ENCODE measurements at regions not wholly inside any gene's neighbourhood (a gene's known extent, or its start where the extent isn't known, plus 50 kb on each side); places are given as distances from the start of the nearest gene placed in this dataset.
"Not testable (repeated sequence)": the region's sequence is repeated elsewhere in the genome, so short reads cannot be mapped to it uniquely, and the experiment has no call there.

DNA sequence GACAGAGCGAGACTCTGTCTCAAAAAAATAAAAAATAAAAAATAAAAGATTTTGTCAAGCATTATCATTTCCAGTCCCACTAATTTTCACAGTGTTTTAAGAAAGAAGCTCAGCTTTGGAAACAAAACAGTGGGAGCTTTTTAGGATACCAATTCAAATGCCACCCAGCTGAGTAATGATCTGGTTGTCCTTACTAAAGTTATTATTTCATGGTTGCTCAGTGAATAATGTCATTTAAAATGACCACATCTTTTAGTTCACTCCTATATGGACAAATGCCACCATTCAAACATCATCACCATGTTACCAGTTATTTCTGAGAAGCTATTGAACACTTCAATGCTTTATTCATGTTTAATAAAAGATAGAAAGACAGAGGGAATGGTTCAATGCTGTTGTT is 365.0 kb downstream of the CCER1 start:
- no peak for ATAC-seq

DNA sequence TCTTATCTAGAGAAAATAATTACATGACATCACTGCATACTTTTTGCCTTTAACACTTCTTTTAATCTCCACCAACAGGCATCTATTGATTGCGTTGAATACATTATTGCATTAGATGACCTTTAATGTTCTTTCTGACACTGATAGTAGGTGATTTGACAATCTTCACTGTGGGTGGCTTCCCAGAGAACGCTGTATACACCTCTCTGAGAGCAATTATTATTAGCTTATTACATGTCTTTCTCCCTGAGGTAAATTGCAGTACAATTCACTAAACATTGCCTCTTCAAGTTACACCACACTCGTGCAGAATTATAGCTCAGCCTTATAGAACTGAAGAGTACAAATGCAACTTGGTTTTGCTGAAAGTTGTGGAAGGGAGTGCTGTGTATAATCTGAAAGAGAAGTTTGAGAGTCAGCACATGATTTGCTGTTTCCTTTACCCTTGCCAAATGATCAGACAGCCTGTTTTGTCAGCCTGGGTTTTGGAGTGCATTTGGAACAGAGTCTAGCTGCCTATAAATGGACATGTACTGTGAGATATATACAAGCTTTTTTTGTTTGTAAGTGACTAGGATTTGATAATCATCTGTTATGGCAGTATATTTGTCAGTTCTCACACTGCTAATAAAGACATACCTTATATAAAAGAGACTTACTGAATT is 369.2 kb downstream of the CCER1 start:
- ATAC-seq: no peak

DNA sequence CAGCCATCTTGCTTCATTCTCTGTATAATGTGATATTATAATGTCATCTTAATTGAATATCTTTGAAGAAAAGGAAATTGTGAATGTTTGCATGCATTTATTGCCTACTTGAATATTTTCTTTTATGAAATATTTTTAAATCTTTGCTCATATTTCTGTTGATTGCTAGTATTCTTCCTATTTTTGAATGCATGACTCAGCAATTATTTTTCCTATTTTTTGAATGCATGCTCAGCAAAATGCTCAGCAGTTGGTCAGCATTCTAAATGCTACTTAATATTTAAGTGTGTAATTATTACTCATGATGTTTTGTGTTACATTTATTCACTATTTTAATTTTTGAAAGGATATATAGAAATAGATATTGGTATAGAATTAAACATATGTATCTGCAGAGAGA is 378.3 kb downstream of the CCER1 start:
- ATAC-seq: no peak

DNA sequence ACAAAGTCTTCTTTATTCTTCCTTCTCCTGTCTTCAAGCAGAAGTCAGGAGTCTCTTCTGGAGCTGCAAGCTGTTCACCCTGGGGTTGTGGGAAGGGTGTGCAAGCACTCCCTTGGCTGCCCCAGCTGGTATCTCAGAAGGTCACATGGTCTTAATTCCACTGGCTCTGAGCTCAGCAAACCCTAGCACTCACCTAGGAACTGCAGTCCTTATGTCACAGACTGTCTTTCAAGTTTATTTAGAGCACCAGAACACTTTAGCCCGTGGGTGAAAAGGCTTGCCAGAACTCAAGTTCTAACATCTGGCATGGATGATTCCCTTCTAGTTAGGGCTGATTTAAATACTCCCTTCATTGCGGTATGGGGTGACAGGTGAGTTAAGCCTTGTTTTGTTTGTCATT is 379.0 kb downstream of the CCER1 start:
- peak; percentile 89 for ATAC-seq

DNA sequence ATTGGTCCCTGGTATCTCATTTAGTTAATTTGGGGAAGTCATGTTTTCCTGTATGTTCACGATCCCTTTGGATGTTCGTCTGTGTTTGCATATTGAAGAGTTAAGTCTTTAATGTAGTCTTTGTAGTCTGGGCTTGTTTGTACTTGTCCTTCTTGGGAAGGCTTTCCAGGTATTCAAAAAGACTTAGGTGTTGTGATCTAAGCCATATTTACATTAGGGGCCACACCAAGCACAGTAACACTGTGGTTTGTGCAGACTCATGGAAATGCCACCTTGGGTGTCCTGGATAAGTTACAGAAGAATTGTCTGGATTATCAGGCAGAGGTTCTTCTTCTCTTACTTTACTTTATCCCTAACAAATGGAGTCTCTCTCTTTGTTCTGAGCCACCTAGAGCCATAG is 380.3 kb downstream of the CCER1 start:
- peak; percentile 33 for ATAC-seq

DNA sequence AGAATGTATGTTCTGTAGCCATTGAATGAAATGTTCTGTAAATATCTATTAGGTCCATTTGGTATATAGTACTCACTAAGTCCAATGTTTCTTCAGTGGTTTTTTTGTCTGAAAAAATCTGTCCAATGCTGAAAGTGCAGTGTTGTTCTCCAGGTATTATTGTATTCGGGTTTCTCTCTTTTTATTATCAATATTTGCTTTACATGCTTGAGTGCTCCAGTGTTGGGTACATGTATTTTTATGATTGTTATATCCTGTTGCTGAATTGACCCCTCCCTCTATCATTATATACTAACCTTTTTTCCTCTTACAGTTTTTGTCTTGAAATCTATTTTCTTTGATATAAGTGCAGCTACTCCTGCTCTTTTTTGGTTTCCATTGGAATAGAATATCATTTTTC is 382.2 kb downstream of the CCER1 start:
- no peak for ATAC-seq

DNA sequence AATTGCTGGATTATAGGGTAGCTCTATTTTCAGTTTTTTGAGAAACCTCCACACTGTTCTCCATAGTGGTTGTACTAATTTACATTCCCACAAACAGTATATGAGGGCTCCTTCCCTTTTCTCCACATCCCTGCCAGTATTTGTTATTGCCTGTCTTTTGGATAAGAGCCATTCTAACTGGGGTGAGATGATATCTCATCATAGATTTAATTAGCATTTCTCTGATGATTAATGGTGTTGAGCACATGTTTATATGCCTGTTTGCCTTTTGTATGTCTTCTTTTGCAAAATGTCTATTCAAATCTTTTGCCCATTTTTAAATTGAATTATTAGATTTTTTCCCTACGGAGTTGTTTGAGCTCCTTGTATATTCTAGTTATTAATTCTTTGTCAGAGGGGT is 385.3 kb downstream of the CCER1 start:
- no peak for ATAC-seq

DNA sequence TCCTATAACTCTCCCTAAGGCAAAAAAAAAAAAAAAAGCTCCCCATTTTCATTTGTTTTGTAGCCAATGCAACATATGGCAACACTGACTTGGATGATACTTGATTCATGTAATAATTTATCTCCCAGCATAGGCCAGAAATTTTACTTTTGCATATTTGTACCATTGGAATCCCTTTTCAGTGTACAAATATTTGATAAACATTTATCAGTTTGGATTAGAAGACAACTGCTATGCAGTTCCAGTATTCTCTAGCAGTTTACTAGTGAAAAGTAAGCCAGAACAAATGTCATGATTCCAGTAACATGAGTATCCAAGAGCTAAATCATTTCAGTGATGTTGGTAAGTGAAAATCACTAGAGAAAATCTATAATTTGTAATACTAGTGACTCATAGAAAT is 392.3 kb downstream of the CCER1 start:
- ATAC-seq: no peak

DNA sequence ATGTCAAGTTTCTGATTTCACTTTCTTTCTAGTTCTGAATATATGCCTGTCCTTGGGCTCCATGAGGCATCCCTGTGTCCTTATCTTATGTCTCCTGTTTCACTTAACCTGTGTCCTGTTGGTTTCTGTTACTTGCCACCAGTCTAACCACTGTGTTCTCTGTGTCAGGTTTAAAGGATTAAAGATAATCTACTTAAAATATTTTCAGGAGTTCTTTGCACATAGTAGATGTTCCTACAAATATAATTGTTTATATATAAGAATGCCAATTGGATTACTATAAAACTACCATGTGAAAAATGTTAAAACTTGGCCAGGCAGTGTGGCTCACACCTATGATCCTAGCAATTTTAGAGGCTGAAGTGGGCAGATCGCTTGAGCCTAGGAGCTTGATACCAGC is 406.4 kb downstream of the CCER1 start:
- no peak for ATAC-seq

DNA sequence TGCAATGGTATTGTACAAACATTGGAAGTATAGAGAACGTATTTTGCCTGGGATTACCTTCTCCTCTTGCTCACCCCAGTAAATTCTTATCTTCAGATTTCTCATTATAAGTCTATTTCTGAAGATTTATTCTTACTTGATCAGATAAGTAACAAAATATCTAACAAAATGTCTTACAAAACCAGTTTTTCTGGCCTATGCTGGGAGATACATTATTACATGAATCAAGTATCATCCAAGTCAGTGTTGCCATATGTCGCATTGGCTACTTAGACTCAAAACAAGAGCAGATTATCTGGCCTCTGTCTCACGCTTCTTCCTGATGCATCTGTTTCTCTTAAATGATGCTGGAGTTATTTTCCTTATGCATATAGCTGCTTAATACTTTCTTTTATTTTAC is 408.5 kb downstream of the CCER1 start:
- no peak for ATAC-seq

DNA sequence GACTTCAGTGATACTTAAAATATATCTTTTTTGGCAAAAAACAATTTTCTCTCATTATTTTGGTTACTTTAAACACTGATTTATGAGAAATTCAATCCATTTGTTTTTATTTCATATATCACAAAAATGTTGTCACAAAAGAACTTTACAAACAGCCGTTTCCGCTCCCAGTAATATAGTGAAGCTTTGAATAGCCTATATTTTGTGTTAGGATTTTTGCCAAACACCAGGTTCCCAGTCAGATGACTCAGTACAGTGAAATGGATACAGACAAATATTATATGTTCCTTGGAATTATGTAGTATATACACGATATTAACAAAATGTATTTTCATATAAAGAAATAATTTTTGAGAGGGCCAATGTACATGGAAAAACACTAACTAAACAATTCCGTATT is 411.1 kb downstream of the CCER1 start:
- no peak for ATAC-seq

DNA sequence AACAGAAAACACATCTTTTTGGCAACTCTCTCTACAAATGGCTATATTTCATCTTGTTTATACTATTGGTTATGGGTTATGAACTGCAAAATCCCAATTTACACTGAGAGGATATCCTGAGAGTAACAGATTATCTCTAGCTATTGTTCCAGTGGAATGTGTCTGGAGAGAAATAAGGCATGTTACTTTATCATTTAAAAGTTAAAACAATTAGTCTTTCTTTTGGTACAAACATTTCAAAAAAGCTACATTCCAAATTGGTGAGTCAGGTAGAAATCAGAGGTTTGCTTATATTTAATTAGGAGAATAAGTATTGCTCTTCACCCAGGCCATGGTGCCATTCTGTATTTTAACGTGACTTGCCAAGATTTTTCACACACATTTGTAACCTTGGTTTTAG is 411.6 kb downstream of the CCER1 start:
- no peak for ATAC-seq

DNA sequence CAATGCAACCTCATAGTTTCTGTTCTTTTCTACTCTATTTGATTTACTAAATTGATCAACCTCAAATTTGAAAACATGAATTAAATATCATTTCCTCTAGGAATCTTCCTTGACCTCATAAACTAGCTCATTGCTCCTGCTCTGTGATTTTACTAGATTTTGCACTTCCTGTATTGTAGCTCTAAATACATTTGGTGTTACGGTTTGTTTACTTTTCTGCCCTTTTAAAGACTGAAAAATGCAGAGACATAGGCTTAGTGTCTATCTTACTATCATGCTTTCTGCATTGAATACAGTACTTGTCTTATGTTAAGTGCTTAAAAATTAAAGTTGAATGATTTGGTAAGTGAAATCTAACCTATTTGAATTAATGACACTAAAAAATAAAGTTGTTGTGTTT is 412.1 kb downstream of the CCER1 start:
- ATAC-seq: not testable (repeated sequence)

DNA sequence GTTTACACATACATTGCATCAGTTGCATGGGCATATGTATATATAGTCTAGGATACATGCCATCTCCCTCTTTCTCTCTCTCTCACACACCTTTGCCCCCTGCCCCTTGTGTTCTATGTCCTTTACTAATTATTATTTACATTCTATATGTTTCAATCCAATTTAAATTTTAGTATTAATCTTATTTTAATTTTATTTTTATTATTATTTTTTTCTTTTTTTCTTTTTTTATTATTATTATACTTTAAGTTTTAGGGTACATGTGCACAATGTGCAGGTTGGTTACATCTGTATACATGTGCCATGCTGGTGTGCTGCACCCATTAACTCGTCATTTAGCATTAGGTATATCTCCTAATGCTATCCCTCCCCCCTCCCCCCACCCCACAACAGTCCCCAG is 421.1 kb downstream of the CCER1 start:
- not testable (repeated sequence) for ATAC-seq

DNA sequence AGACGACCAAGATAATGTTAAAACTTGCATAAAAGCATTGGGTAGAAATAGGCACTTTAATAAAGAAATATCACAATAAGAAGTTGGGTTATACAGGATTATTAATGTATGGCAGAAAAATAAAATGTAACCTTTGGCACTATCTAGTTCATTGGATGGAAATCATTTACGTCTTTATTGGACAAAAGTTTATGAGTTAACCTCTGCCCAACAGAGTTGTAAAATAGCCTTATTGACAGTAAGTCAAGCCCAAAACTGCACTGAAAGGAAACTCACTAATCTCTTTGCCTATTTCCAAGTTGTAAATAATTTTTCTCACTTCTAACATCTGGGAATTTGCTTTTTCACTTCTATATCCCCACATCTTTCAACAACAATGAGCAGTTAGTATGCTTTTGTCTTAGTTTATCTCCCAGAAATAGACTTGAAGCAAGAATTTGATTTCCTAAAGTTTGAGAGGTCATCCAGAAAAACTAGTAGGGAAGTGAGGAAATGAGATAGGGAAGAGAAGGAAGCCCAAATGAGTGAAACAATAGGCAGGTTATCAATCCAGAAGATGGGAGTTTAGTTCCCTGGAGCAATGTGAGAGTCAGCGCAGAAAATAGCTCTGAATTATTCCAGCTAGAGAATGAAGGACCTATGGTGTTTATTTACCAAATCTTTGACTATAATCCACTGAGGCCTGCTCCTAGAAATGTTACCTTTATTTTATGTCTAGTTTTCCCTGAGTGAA is 434.8 kb downstream of the CCER1 start:
- ATAC-seq: no peak

DNA sequence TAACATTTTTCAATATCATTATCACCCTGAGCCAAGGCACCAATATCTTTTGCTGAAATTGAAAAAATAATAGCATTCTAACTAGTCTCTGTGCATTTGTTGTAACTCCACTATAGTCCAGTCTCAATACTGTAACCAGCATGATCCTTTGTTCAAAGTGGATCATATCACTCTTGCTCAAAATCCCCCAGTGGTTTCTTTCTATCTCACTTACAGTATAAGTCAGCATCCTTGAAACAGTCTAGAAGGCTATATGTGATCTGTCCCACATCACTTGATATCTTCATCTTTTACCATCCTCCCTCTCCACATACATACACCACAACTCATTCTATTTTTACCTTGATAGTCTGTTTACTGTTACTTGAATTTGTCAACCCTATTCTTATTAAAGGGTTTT is 435.7 kb downstream of the CCER1 start:
- ATAC-seq: no peak

DNA sequence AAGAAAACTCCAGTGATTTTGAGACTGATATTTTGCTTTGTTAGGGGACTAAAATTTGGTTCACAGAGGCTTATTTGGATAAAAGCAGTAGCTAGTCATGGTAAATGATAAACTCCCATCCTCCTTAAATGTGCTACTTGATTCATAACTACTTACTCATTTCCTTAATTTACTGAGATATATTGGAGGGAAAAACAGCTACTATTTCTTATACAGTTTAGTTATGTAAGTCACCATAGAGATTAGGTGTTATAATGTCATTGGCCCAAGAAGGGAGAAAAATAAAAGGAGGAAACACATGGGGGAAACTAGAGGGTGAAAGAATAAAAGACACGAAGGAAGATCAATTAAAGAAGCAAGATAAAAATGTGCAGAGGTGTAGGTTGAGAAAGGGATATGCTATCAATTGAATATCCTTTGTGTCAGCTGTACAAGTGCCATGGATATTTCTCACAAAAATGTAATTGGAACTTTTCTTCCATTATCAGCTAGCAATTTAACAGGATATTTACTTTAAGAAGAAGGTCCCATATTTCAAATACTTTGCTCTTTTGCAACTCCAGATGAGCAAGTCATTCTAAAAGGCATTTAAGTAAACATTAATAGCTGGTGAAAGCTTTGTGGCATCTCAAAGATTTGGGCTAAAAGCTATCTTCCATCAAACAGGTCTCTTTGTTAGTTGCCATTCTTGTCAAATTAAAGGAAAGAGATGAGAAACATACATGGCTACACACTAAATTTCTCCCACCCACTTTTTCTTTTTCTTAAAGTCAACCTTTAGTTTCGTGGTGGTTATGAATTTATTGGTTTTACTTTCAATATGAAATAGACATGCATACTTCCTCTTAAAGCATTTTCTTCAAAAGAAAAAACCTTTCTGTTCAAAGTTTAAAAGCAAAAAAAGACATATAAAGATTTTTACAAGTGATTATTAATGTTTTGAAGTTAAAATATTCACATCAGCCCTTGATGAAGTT is 439.5 kb downstream of the CCER1 start:
- no peak for ATAC-seq

DNA sequence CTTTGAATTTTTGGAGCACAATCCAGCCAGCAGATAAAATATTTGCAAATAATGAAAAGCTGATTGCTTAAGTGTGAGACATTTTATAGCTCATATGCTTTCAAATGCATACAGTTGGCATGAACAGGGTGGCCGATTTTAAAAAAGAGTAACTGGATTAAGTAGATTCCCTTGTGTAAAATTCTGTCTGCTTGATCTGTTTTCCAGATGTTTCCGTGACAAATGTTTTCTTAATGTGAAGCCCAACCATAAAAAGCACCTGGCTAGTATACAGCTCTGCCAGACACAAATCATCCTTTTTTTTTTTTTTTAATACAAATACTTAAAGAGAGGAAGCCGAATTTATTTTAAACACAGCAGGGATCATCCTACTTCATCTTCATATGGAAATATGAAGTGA is 440.7 kb downstream of the CCER1 start:
- ATAC-seq: no peak

DNA sequence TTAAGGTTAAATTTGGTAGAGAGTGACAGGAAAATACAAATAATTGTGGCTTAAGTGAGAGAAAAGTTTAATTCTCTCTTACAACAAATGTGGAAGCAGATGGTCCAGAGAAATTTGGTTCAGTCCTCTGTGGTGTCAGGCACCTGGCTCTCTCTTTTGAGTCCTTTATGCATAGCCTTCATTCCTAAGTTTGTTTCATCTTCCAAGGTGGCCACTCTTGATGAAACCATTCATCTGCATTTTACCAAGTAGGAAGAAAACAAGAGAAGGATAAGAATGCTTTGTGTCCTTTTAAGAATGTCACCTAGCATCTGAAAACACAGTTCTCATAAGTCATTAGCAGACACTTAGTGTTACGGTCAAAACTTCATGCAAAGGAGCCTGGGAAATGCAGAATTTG is 442.5 kb downstream of the CCER1 start:
- ATAC-seq: no peak

DNA sequence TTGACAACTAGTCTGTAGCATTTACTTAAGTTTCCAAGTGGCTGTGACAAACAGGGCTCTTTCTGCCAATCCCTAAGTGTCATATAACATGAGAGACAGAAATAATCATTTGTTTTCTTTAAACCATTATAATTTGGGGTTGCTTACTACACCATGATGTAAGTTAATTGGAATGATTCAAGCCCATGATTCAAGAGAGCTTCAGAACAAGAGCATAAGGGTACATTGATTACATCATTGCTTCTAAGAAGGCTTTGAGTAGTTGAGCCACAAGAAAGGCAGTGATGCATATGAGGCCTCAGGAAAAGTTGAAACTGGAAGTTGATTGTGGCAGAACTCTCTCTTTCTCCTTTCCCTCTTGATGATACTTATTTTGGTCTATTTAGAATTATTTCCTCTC is 444.0 kb downstream of the CCER1 start:
- no peak for ATAC-seq

DNA sequence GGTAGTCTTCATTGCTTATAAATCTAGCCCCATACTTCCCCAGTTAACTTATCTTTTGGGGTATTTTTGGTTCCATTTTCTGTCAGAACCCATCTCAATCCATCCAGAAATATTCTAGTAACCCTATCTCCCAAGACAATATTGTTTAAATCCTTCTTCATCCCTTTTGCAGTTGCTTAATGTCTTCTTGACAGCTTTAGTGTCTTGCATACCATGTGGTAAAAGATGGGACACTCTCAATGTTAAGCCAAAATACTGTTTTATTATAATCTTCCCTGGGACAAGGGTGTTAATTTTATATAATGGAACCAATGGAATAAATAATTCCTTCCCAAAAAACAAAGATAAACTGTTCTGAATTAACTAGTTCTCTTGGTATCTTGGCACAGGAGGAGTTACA is 450.2 kb downstream of the CCER1 start:
- ATAC-seq: no peak

DNA sequence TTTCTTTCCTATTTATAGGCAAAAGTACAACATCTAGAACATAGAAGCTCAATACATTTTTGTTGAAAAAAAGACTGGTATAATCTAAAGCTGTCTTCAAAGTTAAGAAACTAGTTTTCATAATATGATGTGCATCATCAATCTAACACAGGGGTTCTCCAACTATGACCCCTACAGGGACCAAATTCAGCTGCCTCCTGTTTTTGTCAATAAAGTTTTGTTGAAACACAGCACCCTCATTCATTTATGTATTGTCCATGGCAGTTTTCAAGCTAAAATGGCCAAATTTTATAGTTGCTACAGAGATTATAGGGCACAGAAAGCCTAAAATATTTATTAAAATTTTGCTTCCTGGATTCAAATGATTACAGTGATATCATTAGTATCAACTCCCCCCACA is 452.9 kb downstream of the CCER1 start:
- no peak for ATAC-seq

DNA sequence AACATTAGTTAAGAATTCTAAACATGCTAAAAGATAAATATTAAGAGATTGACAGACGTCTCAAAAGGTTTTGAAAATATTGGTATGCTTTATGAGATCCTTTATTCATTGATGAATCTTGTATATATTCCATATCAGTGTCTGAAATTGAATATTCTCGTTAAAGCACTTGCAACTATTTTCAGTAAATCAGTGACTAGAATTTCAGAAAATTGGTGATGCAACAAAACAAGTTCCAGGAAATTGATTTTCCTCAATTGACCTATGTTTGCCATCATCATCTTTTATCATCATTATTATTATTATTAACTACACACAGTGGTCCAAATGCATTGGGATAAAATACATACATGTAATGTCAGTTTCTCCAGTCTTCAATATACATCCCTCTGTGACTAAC is 453.6 kb downstream of the CCER1 start:
- ATAC-seq: no peak

DNA sequence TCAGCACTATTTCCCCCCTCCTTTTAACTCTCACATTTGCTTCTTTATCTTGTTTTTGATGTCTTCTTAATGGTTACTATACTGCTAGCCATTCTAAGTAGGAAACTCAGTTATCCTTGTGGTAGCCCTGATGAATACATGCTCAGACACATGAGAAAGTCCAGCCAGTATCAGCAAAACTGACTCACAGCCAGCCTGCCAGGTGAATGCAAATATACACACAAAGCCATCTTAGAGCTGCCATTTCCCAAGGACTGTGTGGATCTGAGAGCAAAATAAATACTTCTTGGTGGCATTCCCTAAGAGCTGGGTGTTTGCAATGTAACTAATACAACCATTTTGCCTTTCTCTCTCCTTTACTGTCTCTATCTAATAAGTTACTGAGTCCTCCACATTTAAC is 455.2 kb downstream of the CCER1 start:
- no peak for ATAC-seq

Data from esophagus mucosa (tissue), 1 donor.